Kidney capillary endothelial cell (primary cell): ENCODE measurements at regions not wholly inside any gene's neighbourhood (a gene's known extent, or its start where the extent isn't known, plus 50 kb on each side); places are given as distances from the start of the nearest gene placed in this dataset.
"Not testable (repeated sequence)": the region's sequence is repeated elsewhere in the genome, so short reads cannot be mapped to it uniquely, and the experiment has no call there.

ENCODE experiments used
- DNase-seq: peaks from one replicate; pipeline ENCODE4 v3.0.0-alpha.2; 2018; ENCODE audit warnings: low spot score

GRCh38 chr5:23994581-23995370 is 487.4 kb downstream of the PRDM9 start:
- no peak for DNase-seq

GRCh38 chr5:23996525-23996924 is 489.1 kb downstream of the PRDM9 start:
- DNase-seq = no peak

- no peak for DNase-seq
Measured at GRCh38 chr5:24005384-24005783, 498.0 kb downstream of the PRDM9 start.

- not testable (repeated sequence) for DNase-seq
Measured at GRCh38 chr5:24017710-24018109, 510.3 kb downstream of the PRDM9 start.

GRCh38 chr5:24026288-24026687 is 518.9 kb downstream of the PRDM9 start:
- DNase-seq = no peak

GRCh38 chr5:24042688-24043087 is 535.3 kb downstream of the PRDM9 start:
- DNase-seq = no peak

GRCh38 chr5:24045046-24045445 is 537.6 kb downstream of the PRDM9 start:
- DNase-seq = no peak

GRCh38 chr5:24053737-24054136 is 546.3 kb downstream of the PRDM9 start:
- DNase-seq = no peak

GRCh38 chr5:24059006-24059405 is 551.6 kb downstream of the PRDM9 start:
- peak; percentile 33 for DNase-seq

- peak; percentile 28 for DNase-seq
Measured at GRCh38 chr5:24059716-24060115, 552.3 kb downstream of the PRDM9 start.

GRCh38 chr5:24065779-24066178 is 558.4 kb downstream of the PRDM9 start:
- DNase-seq = no peak

GRCh38 chr5:24067208-24067607 is 559.8 kb downstream of the PRDM9 start:
- DNase-seq = no peak

- DNase-seq = peak; percentile 7
Measured at GRCh38 chr5:24068524-24068923, 561.1 kb downstream of the PRDM9 start.

- DNase-seq = peak; percentile 30
Measured at GRCh38 chr5:24073107-24073506, 565.7 kb downstream of the PRDM9 start.

GRCh38 chr5:24080046-24080445 is 564.7 kb downstream of the CDH10 start:
- DNase-seq = no peak

- no peak for DNase-seq
Measured at GRCh38 chr5:24094081-24094679, 550.6 kb downstream of the CDH10 start.

GRCh38 chr5:24102010-24102409 is 542.8 kb downstream of the CDH10 start:
- DNase-seq = no peak

- DNase-seq = no peak
Measured at GRCh38 chr5:24103451-24104023, 541.2 kb downstream of the CDH10 start.

GRCh38 chr5:24110004-24110615 is 534.7 kb downstream of the CDH10 start:
- DNase-seq = peak; percentile 51

- DNase-seq = no peak
Measured at GRCh38 chr5:24112420-24112819, 532.4 kb downstream of the CDH10 start.

GRCh38 chr5:24118351-24118750 is 526.4 kb downstream of the CDH10 start:
- no peak for DNase-seq

- DNase-seq = no peak
Measured at GRCh38 chr5:24135536-24135935, 509.2 kb downstream of the CDH10 start.

GRCh38 chr5:24141046-24141445 is 503.7 kb downstream of the CDH10 start:
- no peak for DNase-seq
